GM12878 (cell line): ENCODE measurements at regions not wholly inside any gene's neighbourhood (a gene's known extent, or its start where the extent isn't known, plus 50 kb on each side); places are given as distances from the start of the nearest gene placed in this dataset.

Source experiments
- EP300 ChIP-seq, 2 experiments: fragments of 150-350 bp in 1 of 2; IDR thresholded peaks; 2 replicates each; pipeline ENCODE4 v1.6.1; 2011 to 2012; ENCODE audit warnings: low read depth in 2 of 2, low read length in 2 of 2, borderline replicate concordance in 1 of 2, improper control_type of control experiment in 1 of 2, inconsistent platforms in 1 of 2; ENCODE audit not compliant: control insufficient read depth in 1 of 2
- HDAC6 ChIP-seq: fragments of 200-600 bp; sonication (generic); IDR thresholded peaks from one replicate; pipeline ENCODE4 v1.8.0; 2017; ENCODE audit warnings: antibody characterized with exemption; ENCODE audit not compliant: unreplicated experiment
- MYB ChIP-seq: fragments of 150-350 bp; IDR thresholded peaks from 2 replicates; pipeline ENCODE4 v1.6.1; 2014; ENCODE audit warnings: mild to moderate bottlenecking, low read depth, low read length, borderline replicate concordance
- SUPT20H ChIP-seq: IDR thresholded peaks from 2 replicates; pipeline ENCODE4 v1.6.1; 2011; ENCODE audit warnings: low read depth, mild to moderate bottlenecking, low read length, moderate library complexity, borderline replicate concordance; ENCODE audit not compliant: control insufficient read depth
- TF ChIP-seq, protein P1 (sequence below): IDR thresholded peaks from 2 replicates; pipeline ENCODE4 v1.6.1; 2012; ENCODE audit warnings: low read depth, low read length, improper control_type of control experiment
- TF ChIP-seq, protein P2 (sequence below): fragments of 450-650 bp; IDR thresholded peaks from 2 replicates; pipeline ENCODE4 v1.6.1; 2016; ENCODE audit warnings: mild to moderate bottlenecking, moderate library complexity, borderline replicate concordance

DNA sequence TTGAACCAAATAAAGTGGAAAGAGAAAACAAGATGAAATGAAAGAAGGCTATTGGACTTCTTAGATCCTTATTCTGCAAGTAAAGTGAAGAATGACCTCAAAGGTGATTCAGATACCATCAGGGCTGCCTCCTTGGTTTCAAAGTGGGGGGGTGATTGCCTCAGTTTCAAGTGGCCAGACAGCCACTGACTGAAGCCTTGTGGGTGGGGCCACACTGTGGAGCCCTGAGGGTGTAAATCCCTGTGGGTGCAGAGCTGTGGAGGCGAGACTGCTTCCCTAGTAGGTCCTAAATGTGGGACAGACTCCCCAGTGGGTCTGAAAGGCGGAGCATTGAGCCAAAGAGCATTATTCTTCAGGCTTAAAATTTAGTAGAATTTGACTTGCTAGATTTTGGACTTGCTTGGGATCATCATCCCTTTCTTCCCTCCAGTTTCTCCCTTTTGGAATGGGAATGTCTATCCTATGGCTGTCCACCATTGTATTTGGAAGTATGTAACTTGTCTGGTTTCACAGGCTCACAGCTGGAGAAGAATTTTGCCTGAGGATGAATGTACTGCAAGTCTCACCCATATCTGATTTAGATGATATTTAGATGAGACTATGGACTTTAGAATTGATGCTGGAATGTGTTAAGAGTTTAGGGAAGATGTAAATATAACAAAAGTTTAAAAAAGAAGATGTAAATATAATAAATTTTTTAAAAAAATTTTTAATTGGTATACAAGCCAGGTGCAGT lies 71.6 kb upstream of the SOX13 start (continued):
- TF ChIP-seq, protein P1, sequence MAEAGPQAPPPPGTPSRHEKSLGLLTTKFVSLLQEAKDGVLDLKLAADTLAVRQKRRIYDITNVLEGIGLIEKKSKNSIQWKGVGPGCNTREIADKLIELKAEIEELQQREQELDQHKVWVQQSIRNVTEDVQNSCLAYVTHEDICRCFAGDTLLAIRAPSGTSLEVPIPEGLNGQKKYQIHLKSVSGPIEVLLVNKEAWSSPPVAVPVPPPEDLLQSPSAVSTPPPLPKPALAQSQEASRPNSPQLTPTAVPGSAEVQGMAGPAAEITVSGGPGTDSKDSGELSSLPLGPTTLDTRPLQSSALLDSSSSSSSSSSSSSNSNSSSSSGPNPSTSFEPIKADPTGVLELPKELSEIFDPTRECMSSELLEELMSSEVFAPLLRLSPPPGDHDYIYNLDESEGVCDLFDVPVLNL, result no peak
- TF ChIP-seq SUPT20H (no peak), HDAC6 (no peak), MYB (no peak), EP300 (IDR thresholded peaks at IDR 0.05; ENCODE audit: borderline replicate concordance in 1 of 2, control insufficient read depth in 1 of 2, low read depth in 2 of 2, low read length in 2 of 2) (no peak)
- TF ChIP-seq, protein P2, sequence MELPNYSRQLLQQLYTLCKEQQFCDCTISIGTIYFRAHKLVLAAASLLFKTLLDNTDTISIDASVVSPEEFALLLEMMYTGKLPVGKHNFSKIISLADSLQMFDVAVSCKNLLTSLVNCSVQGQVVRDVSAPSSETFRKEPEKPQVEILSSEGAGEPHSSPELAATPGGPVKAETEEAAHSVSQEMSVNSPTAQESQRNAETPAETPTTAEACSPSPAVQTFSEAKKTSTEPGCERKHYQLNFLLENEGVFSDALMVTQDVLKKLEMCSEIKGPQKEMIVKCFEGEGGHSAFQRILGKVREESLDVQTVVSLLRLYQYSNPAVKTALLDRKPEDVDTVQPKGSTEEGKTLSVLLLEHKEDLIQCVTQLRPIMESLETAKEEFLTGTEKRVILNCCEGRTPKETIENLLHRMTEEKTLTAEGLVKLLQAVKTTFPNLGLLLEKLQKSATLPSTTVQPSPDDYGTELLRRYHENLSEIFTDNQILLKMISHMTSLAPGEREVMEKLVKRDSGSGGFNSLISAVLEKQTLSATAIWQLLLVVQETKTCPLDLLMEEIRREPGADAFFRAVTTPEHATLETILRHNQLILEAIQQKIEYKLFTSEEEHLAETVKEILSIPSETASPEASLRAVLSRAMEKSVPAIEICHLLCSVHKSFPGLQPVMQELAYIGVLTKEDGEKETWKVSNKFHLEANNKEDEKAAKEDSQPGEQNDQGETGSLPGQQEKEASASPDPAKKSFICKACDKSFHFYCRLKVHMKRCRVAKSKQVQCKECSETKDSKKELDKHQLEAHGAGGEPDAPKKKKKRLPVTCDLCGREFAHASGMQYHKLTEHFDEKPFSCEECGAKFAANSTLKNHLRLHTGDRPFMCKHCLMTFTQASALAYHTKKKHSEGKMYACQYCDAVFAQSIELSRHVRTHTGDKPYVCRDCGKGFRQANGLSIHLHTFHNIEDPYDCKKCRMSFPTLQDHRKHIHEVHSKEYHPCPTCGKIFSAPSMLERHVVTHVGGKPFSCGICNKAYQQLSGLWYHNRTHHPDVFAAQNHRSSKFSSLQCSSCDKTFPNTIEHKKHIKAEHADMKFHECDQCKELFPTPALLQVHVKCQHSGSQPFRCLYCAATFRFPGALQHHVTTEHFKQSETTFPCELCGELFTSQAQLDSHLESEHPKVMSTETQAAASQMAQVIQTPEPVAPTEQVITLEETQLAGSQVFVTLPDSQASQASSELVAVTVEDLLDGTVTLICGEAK, result no peak
